CD14-positive monocyte (primary cell): ENCODE measurements at regions not wholly inside any gene's neighbourhood (a gene's known extent, or its start where the extent isn't known, plus 50 kb on each side); places are given as distances from the start of the nearest gene placed in this dataset.

Source experiments
- DNase-seq, 3 donors: peaks; one replicate each; pipeline ENCODE4 v3.0.0-alpha.2; 2011 to 2022
- H2AFZ ChIP-seq: 2 replicates; pipeline ENCODE4 v1.6.0; 2012; ENCODE audit warnings: mild to moderate bottlenecking, low read depth, low read length, inconsistent platforms; ENCODE audit not compliant: insufficient read depth, poor library complexity, severe bottlenecking
- H3K27ac ChIP-seq, 2 donors: 1 replicate in 1 of 2; 2 replicates in 1 of 2; pipeline ENCODE4 v1.5.1; 2012 to 2013; ENCODE audit warnings: low read length in 2 of 2, control low read depth in 1 of 2, inconsistent platforms in 1 of 2, low read depth in 1 of 2, mild to moderate bottlenecking in 1 of 2
- H3K27me3 ChIP-seq, 2 donors: one replicate each; pipeline versions ENCODE4 v1.6.0 to v1.6.1; 2011 to 2013; ENCODE audit warnings: low read length in 2 of 2; ENCODE audit not compliant: control insufficient read depth in 2 of 2, insufficient read depth in 2 of 2
- H3K36me3 ChIP-seq, 2 donors: replicated peaks in 1 of 2; 1 replicate in 1 of 2; 2 replicates in 1 of 2; pipeline versions ENCODE4 v1.5.1 to v1.6.1; 2012 to 2013; ENCODE audit warnings: low read length in 2 of 2, control low read depth in 1 of 2, inconsistent platforms in 1 of 2, mild to moderate bottlenecking in 1 of 2; ENCODE audit not compliant: insufficient read depth in 2 of 2, control insufficient read depth in 1 of 2
- H3K4me1 ChIP-seq, 2 donors: 1 replicate in 1 of 2; 2 replicates in 1 of 2; pipeline versions ENCODE4 v1.5.1 to v1.6.1; 2012 to 2013; ENCODE audit warnings: low read length in 2 of 2, control low read depth in 1 of 2, inconsistent platforms in 1 of 2, mild to moderate bottlenecking in 1 of 2, moderate library complexity in 1 of 2; ENCODE audit not compliant: insufficient read depth in 2 of 2, control insufficient read depth in 1 of 2
- H3K4me2 ChIP-seq: replicated peaks from 2 replicates; pipeline ENCODE3; 2012; ENCODE audit warnings: low read length, moderate library complexity, mild to moderate bottlenecking; ENCODE audit not compliant: poor library complexity, severe bottlenecking; ENCODE audit errors: extremely low read depth
- H3K4me3 ChIP-seq, 3 experiments: fragments of 200-600 bp in 1 of 3; sonication (generic) in 1 of 3; replicated peaks in 1 of 3; 1 replicate in 2 of 3; 2 replicates in 1 of 3; pipeline ENCODE4 v1.5.1; 2011 to 2013; ENCODE audit warnings: low read length in 3 of 3, mild to moderate bottlenecking in 3 of 3, control low read depth in 2 of 3, low read depth in 2 of 3, inconsistent platforms in 1 of 3, moderate library complexity in 1 of 3
- H3K79me2 ChIP-seq: 2 replicates; pipeline ENCODE4 v1.6.0; 2012; ENCODE audit warnings: mild to moderate bottlenecking, control low read depth, inconsistent platforms, low read length, moderate library complexity; ENCODE audit not compliant: insufficient read depth
- H3K9ac ChIP-seq: 2 replicates; pipeline ENCODE4 v1.6.0; 2017; ENCODE audit warnings: low read length, mild to moderate bottlenecking; ENCODE audit not compliant: insufficient read depth, poor library complexity, severe bottlenecking
- H3K9me3 ChIP-seq, 2 donors: replicated peaks in 1 of 2; 1 replicate in 1 of 2; 2 replicates in 1 of 2; pipeline versions ENCODE4 v1.5.1 to v1.6.1; 2012 to 2013; ENCODE audit warnings: low read length in 2 of 2, control low read depth in 1 of 2; ENCODE audit not compliant: control insufficient read depth in 1 of 2, insufficient read depth in 1 of 2
- H4K20me1 ChIP-seq: 2 replicates; pipeline ENCODE4 v1.6.0; 2012; ENCODE audit warnings: mild to moderate bottlenecking, low read length, control low read depth, moderate library complexity; ENCODE audit not compliant: insufficient read depth
- H3K27ac Mint-ChIP-seq, 7 donors: one replicate each; pipeline ENCODE4 v1.8.0; 2020; ENCODE audit warnings: mild to moderate bottlenecking in 7 of 7, mixed read lengths in 7 of 7, moderate library complexity in 6 of 7, inconsistent platforms in 2 of 7
- H3K27me3 Mint-ChIP-seq, 3 donors: one replicate each; pipeline ENCODE4 v1.8.0; 2021 to 2022; ENCODE audit warnings: low read depth in 3 of 3, mild to moderate bottlenecking in 3 of 3, mixed read lengths in 3 of 3, moderate library complexity in 3 of 3, inconsistent platforms in 1 of 3
- H3K36me3 Mint-ChIP-seq, 2 donors: one replicate each; pipeline ENCODE4 v1.8.0; 2020; ENCODE audit warnings: mixed read lengths in 2 of 2, inconsistent platforms in 1 of 2, mild to moderate bottlenecking in 1 of 2
- H3K4me1 Mint-ChIP-seq: one replicate; pipeline ENCODE4 v1.8.0; 2020; ENCODE audit warnings: mild to moderate bottlenecking, mixed read lengths
- H3K4me3 Mint-ChIP-seq, 2 donors: one replicate each; pipeline ENCODE4 v1.8.0; 2020; ENCODE audit warnings: mild to moderate bottlenecking in 2 of 2, mixed read lengths in 2 of 2, moderate library complexity in 1 of 2
- H3K9me3 Mint-ChIP-seq, 7 donors: one replicate each; pipeline ENCODE4 v1.8.0; 2020 to 2022; ENCODE audit warnings: mixed read lengths in 7 of 7, mild to moderate bottlenecking in 6 of 7, moderate library complexity in 6 of 7, inconsistent platforms in 2 of 7
- WGBS: methylation state at CpG from one replicate; pipeline ENCODE4 v1.1.5; 2013; ENCODE audit warnings: missing lambda C conversion rate; ENCODE audit not compliant: insufficient coverage; 5-methylcytosine and 5-hydroxymethylcytosine counted together
- intact Hi-C, 2 donors: fragments of 100-400 bp; cut with micrococcal nuclease; formaldehyde crosslinking; loops; one replicate each; pipeline versions ENCODE4 v1.15.0 to v1.15.1; 2023
- TF ChIP-seq, protein P1 (sequence below): fragments of 200-600 bp; IDR thresholded peaks from one replicate; pipeline ENCODE4 v1.8.0; 2022; ENCODE audit warnings: antibody characterized with exemption, mild to moderate bottlenecking

GRCh38 chr20:53647286-53647821, 53.7 kb upstream of the ZNF217 start:
- H3K4me3 ChIP-seq, result no peak overlapping the region
- H2AFZ ChIP-seq, result no peak overlapping the region
- peaks cover 38 to 58% of the 10 kb centered on the region in 2 donors for H3K4me1 ChIP-seq
- no peaks in the 10 kb centered on the region for H3K9me3 Mint-ChIP-seq
- no peaks in the 10 kb centered on the region for H3K79me2 ChIP-seq
- intact Hi-C loops, result loop anchor here in 1 of 2 donors (10.0 kb wide), 1 partner anchor 47 kb away; no protein-coding TSS in a partner anchor
- no peak overlapping the region for H3K9ac ChIP-seq
- DNase-seq, result no peak
- no peaks in the 10 kb centered on the region for H3K27me3 ChIP-seq
- no peaks in the 10 kb centered on the region for H4K20me1 ChIP-seq
- TF ChIP-seq, protein P1, sequence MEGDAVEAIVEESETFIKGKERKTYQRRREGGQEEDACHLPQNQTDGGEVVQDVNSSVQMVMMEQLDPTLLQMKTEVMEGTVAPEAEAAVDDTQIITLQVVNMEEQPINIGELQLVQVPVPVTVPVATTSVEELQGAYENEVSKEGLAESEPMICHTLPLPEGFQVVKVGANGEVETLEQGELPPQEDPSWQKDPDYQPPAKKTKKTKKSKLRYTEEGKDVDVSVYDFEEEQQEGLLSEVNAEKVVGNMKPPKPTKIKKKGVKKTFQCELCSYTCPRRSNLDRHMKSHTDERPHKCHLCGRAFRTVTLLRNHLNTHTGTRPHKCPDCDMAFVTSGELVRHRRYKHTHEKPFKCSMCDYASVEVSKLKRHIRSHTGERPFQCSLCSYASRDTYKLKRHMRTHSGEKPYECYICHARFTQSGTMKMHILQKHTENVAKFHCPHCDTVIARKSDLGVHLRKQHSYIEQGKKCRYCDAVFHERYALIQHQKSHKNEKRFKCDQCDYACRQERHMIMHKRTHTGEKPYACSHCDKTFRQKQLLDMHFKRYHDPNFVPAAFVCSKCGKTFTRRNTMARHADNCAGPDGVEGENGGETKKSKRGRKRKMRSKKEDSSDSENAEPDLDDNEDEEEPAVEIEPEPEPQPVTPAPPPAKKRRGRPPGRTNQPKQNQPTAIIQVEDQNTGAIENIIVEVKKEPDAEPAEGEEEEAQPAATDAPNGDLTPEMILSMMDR, result no peak
- H3K36me3 ChIP-seq, result no peaks in the 10 kb centered on the region
- H3K36me3 Mint-ChIP-seq, result no peaks in the 10 kb centered on the region
- no peaks in the 10 kb centered on the region for H3K9me3 ChIP-seq
- no peak overlapping the region for H3K27ac ChIP-seq
- no peak overlapping the region for H3K4me2 ChIP-seq
- H3K27ac Mint-ChIP-seq, result peak overlapping the region in 1 of 7 donors; percentile 25
- WGBS, result 100% methylated on average over 1 of the region's 7 CpGs
- peaks cover 42% of the 10 kb centered on the region for H3K4me1 Mint-ChIP-seq
- no peaks in the 10 kb centered on the region for H3K27me3 Mint-ChIP-seq
- H3K4me3 Mint-ChIP-seq, result no peak overlapping the region

DNA sequence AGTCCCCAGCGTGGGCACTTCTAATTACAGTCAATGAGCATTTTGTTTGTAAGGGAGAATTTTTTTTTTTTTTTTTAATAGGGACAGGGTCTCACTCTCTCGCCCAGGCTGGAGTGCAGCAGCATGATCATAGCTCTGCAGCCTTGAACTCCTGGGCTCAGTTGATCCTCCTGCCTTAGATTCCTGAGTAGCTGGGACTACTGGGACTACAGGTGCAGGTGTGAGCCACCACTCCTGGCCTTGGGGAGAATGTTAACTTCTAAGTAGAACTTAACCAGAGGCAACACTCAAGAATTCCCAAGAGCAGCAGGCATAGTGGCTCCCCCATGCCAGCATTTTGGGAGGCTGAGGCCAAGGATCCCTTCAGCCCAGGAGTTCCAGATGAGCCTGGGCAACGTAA, 52.9 kb upstream of the ZNF217 start:
- no peak overlapping the region for H3K4me3 Mint-ChIP-seq
- no peaks in the 10 kb centered on the region for H3K36me3 Mint-ChIP-seq
- Histone ChIP-seq H3K9me3 (no peaks in the 10 kb centered on the region), H3K36me3 (no peaks in the 10 kb centered on the region), H3K79me2 (no peaks in the 10 kb centered on the region), H3K4me1 (peaks cover 39 to 58% of the 10 kb centered on the region in 2 donors), H3K27ac (no peak overlapping the region), H3K9ac (no peak overlapping the region), H4K20me1 (no peaks in the 10 kb centered on the region), H3K4me2 (no peak overlapping the region), H3K4me3 (no peak overlapping the region), H3K27me3 (no peaks in the 10 kb centered on the region), H2AFZ (no peak overlapping the region)
- no peaks in the 10 kb centered on the region for H3K9me3 Mint-ChIP-seq
- H3K27me3 Mint-ChIP-seq, result no peaks in the 10 kb centered on the region
- H3K27ac Mint-ChIP-seq, result no peak overlapping the region
- WGBS, result 100% methylated on average over 3 of the region's 3 CpGs
- peaks cover 42% of the 10 kb centered on the region for H3K4me1 Mint-ChIP-seq
- DNase-seq, result no peak
- TF ChIP-seq, protein P1, result no peak
- intact Hi-C loops, result loop anchor here in 1 of 2 donors (10.0 kb wide), 1 partner anchor 48 kb away; no protein-coding TSS in a partner anchor
